ENCODE measurements at regions not wholly inside any gene's neighbourhood (a gene's known extent, or its start where the extent isn't known, plus 50 kb on each side); places are given as distances from the start of the nearest gene placed in this dataset.

DNA sequence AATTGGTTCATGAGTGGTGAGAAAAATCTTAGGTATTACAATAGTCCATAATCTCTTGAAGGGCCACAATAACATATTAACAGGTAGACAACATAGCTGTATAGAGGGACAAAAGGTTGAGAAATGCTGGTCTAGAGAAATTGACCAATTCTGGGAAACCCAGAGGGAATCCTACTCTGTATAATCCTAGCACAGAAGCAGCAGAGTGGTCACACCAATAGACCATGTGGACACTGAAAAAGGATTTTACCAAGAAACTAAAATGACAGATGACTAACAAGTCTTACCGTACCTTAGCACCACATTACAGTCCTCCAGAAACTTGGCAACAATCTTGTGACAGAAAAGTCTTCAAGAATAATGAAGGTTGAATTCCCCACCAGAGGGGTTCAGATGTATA is 169.1 kb upstream of the PCDH18 start:
- TF ChIP-seq, protein P1, sequence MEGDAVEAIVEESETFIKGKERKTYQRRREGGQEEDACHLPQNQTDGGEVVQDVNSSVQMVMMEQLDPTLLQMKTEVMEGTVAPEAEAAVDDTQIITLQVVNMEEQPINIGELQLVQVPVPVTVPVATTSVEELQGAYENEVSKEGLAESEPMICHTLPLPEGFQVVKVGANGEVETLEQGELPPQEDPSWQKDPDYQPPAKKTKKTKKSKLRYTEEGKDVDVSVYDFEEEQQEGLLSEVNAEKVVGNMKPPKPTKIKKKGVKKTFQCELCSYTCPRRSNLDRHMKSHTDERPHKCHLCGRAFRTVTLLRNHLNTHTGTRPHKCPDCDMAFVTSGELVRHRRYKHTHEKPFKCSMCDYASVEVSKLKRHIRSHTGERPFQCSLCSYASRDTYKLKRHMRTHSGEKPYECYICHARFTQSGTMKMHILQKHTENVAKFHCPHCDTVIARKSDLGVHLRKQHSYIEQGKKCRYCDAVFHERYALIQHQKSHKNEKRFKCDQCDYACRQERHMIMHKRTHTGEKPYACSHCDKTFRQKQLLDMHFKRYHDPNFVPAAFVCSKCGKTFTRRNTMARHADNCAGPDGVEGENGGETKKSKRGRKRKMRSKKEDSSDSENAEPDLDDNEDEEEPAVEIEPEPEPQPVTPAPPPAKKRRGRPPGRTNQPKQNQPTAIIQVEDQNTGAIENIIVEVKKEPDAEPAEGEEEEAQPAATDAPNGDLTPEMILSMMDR (IDR thresholded peaks at IDR 0.05): no peak
- no peak for TF ChIP-seq POLR2A (IDR thresholded peaks at IDR 0.05)
